GM21390 (cell line): ENCODE measurements at regions not wholly inside any gene's neighbourhood (a gene's known extent, or its start where the extent isn't known, plus 50 kb on each side); places are given as distances from the start of the nearest gene placed in this dataset.
"Not testable (repeated sequence)": the region's sequence is repeated elsewhere in the genome, so short reads cannot be mapped to it uniquely, and the experiment has no call there.

Source experiments
- ATAC-seq: cut with Tn5 transposase; IDR thresholded peaks from one replicate; pipeline ENCODE4 v1.9.1; 2021; ENCODE audit not compliant: unreplicated experiment

DNA sequence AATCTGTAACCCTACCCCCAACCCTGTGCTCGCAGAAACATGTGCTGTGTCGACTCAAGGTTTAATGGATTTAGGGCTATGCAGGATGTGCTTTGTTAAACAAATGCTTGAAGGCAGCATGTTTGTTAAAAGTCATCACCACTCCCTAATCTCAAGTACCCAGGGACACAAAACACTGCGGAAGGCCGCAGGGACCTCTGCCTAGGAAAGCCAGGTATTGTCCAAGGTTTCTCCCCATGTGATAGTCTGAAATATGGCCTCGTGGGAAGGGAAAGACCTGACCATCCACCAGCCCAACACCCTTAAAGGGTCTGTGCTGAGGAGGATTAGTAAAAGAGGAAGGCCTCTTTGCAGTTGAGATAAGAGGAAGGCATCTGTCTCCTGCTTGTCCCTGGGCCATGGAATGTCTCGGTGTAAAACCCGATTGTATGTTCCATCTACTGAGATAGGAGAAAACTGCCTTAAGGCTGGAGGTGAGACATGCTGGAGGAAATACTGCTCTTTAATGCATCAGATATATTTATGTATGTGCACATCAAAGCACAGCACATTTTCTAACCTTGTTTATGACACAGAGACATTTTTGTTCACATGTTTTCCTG, 94.4 kb downstream of the LSM3 start:
- not testable (repeated sequence) for ATAC-seq

- ATAC-seq: no peak
Observed at GRCh38 chr3:14273901-14274611, 95.4 kb downstream of the LSM3 start.

- no peak for ATAC-seq
Observed at GRCh38 chr3:14274612-14274936, 96.0 kb downstream of the LSM3 start.

GRCh38 chr3:14274999-14275961, 96.7 kb downstream of the LSM3 start:
- no peak for ATAC-seq

DNA sequence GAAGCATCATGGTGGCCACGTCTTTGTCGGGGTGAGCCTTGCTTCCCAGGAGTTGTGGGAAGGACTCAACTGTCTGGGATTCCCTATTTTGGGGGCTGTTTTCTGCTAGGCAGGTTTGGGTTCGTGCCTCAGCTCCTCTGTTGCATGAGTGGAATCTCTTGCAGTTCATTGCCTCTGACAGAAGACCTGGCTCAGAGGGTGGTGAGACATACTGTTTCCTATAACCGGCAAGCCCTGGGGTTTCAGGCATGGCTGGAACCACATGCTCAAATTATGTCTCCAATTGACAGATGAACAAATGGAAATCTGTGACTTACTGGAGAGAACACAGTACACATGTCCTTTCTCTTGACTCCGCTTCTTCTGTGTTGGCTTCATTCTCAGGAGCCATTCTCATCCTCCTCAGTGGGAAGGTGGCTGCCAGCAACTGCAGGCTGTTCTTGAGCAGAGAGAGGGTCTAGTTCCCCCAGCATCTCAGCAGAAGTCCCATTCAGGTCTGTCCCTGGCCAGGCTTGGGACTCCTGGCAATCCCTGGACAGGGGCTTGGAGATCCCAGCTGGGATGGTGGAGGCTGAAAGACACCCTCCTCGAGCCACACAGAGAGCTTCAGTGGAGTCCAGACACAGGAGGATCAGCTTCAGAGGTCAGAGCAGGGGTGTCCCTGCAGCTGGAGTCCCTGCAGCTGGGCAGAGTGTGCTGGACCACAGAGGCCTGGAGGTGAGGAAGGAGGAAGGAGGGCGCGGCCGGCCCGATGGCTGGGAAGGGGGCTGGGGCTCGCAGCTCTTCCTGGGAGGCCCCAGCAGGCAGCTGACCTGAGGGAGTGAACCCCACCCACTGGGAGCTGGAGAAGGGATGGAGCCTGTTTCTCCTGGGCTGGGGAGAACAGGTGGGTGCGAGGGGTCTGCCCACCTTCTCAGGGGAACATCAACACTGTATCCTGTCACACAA, 97.6 kb downstream of the LSM3 start:
- no peak for ATAC-seq

DNA sequence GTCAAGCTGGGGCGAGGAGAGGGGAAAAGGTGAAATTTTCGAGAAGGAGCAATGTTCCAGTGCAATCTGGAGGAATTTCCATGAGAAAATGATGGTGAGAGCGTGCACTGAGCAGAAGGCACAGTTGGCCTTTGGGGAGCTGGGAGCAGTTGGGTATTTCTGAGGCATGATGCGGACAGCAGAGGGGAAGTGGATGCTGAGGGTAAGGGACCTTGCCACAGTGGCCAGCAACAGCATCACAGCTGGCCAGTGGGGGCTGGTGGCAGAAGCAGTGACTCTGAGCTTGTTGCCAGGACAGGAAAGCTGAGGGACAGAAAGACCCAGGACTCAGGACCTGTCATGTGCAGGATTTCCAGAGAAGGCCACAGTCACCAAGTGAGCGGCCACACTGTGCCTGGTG, 98.9 kb downstream of the LSM3 start:
- no peak for ATAC-seq

- ATAC-seq: no peak
Observed at GRCh38 chr3:14278265-14278798, 99.7 kb downstream of the LSM3 start.

GRCh38 chr3:14278799-14279625, 100.4 kb downstream of the LSM3 start:
- ATAC-seq: no peak

- ATAC-seq: no peak
Observed at GRCh38 chr3:14279626-14280061, 101.0 kb downstream of the LSM3 start.

DNA sequence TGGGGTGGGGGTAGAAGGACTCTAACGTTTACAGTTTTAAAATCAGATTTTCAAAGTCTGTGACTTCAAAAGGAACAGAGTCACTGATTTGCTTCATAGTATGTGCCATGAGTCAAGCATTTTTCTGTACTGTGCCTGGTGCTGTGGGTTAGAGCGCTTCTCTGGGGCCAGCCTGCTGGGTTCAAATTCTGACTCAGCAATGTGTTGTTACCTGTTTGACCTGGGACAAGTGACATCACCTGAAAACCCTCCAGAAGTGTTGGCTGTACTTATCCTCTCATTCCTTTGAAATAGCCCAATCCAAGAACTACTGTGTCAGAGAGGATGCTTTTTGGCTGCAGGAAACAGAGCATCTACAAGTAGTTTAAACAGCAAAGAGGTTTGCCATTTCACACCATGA, 101.7 kb downstream of the LSM3 start:
- ATAC-seq: no peak

DNA sequence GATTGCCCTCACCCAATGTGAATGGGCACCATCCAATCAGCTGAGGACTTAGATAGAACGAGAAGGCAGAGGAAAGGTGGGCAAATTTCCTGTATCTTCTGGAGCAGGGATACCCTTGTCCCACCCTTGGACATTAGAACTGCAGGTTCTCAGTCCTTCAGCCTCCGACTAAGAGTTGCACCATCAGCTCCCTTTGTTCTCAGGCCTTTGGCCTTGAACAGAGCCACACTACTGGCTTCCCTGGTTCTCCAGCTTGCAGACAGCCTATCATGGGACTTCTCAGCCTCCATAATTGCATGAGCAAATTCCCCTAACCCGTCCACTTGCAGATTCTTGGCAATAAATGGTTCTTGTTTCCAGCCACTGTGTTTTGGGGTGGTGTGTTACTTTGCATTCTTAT, 102.4 kb downstream of the LSM3 start:
- no peak for ATAC-seq

DNA sequence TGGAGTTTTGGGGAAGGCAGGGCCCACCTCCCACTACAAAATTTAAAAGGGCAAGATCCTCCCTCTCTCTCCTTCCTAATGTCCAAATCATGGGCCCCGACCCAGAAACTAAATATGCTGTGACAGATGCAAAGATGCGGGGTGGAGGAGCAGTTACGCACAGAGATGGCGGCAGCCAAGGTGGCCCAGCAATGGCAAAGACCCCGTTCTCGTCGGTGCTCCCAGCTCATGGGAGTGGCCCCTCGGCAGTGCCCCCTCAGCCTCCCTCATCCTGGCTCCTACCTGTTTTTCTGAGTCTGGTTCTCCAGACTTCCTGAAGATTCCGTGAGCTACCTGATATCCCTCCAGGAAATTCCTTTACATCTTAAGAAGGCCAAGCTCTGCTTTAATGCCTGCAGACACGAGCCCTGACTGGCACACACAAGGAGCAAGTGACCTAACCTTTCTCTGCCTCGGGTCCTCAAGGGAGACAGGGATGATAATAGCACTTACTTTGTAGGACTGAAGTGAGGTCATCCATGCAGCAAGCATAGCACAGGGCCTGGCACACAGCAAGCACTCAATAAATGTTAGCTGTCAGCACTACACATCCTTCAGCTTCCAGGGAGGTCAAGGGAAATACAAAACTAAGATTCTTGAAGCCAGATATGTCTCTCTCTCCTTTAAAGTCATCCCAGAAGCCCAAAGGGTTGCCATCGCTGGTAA, 103.5 kb downstream of the LSM3 start:
- no peak for ATAC-seq

- ATAC-seq: no peak
Observed at GRCh38 chr3:14282706-14283075, 104.1 kb downstream of the LSM3 start.

DNA sequence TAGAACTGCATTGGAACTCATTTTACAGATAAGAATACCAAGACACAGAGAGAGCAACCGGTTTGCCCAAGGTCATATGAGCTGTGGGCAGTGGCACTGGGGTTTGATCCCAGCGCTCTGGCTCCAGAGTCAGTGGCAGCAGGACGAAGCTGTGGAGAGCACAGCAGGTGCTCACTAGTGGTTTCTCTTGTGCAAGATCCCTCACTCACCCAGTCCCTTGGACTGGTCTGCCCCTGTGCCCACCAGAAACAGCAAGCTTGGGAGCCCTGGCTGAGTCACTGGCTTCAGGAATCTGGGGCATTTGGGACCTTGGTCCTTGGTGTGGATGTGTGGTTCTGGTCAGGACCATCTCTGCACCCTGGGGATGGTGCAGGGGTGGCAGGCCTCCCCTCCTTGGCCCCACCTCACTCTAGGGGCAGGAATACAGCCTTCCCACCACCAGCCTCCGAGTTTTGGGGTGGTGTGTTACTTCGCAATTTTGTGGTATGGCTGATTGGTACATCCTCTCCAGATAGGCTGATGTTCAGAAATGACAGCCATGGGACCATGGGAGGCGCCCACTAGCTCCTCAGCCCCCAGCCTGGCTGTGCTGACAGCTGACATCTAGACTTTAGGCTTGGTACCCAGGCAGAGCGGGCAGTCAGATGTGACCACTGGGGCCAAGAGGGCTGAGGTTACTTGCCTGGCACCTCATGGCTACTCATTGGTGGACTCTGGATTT, 104.6 kb downstream of the LSM3 start:
- ATAC-seq: no peak

DNA sequence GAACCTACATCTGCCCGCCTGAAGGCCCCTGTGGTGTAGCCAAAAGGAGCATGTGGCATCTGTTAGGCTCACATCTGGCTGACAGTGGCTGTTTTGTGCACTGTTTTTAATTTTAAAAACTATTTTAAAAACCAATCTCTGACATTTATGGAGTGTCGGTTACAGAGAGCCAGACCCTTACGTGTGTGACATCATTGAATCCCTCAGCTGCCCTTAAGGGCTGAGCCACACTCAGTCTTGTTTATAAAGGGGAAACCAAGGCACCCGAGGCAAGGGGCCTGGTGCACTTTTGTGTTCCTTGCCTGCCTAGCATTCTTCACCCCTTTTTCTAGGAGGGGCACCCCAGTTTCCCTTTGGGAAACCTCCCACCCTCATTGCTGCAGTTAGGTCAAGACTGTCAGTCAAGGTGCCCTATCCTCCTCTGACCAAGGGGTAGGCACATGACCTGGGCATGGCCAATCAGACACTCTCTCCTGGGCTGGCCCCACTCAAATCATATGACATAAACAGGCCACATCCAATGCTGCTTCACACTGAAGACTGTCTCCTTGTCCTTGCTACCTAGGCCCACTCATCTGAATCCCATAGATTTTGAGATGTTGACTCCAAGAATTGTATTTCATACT, 105.3 kb downstream of the LSM3 start:
- no peak for ATAC-seq

DNA sequence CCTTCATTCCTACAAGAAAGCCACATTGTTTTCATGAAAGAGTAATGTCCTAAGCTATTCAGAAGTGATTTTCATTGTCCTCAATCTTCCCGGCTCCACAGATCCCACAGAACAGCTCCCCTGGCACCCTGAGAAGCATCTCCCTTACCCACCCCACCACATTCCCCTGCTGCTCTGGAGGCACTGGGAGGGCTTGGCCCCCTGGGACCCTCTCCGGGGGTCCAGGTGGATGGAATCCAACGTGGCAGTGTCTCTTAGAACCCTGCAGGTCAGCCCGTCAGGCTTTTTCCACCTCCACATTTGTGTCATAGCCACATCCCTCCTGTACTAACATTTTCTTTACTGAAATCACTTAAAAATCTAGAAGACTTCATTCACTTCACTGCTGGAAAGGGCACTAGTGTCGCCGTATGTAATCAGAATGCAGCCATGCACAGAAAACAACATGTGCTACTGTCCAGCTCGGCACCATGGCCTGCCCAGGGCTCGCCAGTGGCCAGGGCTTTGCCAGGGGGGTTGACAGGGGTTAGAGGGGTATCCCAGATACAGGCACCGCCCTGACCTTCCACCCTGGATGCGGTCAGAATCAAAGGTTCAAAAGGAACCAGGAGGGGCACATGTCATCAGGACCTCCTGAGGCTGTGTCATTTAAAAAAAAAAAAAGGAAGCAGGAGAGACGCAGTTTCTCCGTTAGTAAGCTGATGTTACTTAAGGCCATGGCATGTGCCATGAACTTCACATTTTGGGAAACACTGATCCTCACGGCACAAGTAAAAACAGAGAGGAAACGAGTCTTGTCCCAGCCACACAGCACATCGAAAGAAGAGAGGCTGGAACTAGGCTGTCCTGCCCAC, 106.3 kb downstream of the LSM3 start:
- no peak for ATAC-seq

GRCh38 chr3:14285548-14285925, 106.9 kb downstream of the LSM3 start:
- ATAC-seq: no peak
